Muscle of leg (tissue), 3 donors: ENCODE measurements at regions not wholly inside any gene's neighbourhood (a gene's known extent, or its start where the extent isn't known, plus 50 kb on each side); places are given as distances from the start of the nearest gene placed in this dataset.

Experiments
- DNase-seq: peaks from one replicate; pipeline ENCODE4 v3.0.0; 2013
- H3K27ac ChIP-seq: one replicate; pipeline ENCODE4 v1.5.1; 2013; ENCODE audit warnings: mild to moderate bottlenecking, low read length, control low read depth
- H3K27me3 ChIP-seq: one replicate; pipeline ENCODE4 v1.6.1; 2013; ENCODE audit warnings: low read length; ENCODE audit not compliant: control insufficient read depth, insufficient read depth
- H3K36me3 ChIP-seq: one replicate; pipeline ENCODE4 v1.6.1; 2013; ENCODE audit warnings: low read length; ENCODE audit not compliant: control insufficient read depth, insufficient read depth
- H3K4me1 ChIP-seq: one replicate; pipeline ENCODE4 v1.6.1; 2013; ENCODE audit warnings: low read length; ENCODE audit not compliant: control insufficient read depth, insufficient read depth
- H3K4me3 ChIP-seq: one replicate; pipeline ENCODE4 v1.5.1; 2013; ENCODE audit warnings: low read length, control low read depth
- H3K9me3 ChIP-seq: replicated peaks from 2 replicates; pipeline ENCODE4 v1.6.1; 2013; ENCODE audit warnings: low read depth, low read length; ENCODE audit not compliant: control insufficient read depth
- WGBS: methylation state at CpG from one replicate; pipeline ENCODE4 v1.1.5; 2013; ENCODE audit warnings: missing lambda C conversion rate; ENCODE audit not compliant: insufficient coverage; 5-methylcytosine and 5-hydroxymethylcytosine counted together

DNA sequence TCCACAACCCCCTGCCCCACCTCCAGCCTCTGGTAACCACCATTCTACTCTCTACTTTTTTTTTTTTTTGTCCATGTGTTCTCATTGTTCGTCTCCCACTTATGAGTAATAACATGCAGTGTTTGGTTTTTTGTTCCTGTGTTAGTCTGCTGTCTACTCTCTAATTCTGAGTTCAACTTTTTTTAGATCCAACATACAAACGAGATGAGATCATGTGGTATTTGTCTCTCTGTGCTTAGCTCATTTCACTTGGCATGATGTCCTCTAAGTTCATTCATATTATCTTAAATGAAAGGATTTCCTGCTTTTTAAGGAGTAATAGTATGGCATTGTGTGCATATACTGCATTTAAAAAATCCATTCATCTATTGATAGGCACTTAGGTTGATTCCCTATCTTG lies 130.9 kb downstream of the NMUR2 start:
- DNase-seq, result peak; percentile 79
- Histone ChIP-seq H3K27ac (no peak overlapping the region), H3K9me3 (no peaks in the 10 kb centered on the region), H3K36me3 (no peaks in the 10 kb centered on the region), H3K4me3 (no peak overlapping the region), H3K27me3 (no peaks in the 10 kb centered on the region), H3K4me1 (no peaks in the 10 kb centered on the region)
- no CpG with 5 or more reads among the region's 2 CpGs for WGBS

DNA sequence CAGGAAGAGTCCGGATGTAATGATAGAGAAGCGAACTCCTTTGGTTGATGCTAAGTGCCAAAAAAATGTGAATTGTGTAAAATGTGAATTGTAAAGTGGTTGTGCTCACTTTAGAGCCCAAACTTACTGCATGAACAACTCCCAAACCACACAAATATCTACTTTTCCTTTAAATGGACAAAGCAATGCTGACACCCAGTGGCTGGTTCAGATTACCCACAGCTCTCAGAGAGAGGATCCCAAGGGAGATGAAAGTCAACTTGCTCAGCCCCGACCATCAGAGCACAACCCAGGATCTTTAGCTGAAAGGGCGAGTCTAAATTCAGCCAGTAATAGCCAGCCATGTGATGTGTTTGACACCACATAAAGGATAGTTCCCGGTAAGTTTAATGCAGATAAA lies 133.7 kb downstream of the NMUR2 start:
- Histone ChIP-seq H3K4me1 (no peaks in the 10 kb centered on the region), H3K27ac (no peak overlapping the region), H3K9me3 (no peaks in the 10 kb centered on the region), H3K36me3 (no peaks in the 10 kb centered on the region), H3K4me3 (no peak overlapping the region), H3K27me3 (no peaks in the 10 kb centered on the region)
- 52% methylated on average over 4 of the region's 5 CpGs for WGBS
- DNase-seq, result peak; percentile 21

DNA sequence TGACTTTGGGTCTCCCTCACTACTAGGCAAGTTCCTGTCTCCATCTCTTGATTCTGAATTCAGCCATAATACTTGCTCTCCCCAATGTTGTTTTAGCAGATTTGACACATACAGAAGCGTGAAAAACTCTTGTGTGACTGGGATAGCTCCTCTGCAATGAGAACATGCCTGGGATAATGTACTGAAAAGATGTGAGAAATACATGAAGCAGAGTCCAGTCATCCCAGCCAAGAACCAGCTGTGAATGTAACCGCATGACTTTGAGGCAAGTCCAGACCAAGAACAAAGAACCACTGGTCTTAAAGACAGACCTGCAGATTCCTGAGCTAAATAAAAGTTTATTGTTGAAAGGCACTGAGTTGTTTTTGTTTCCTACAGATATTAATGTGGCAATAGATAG lies 135.0 kb downstream of the NMUR2 start:
- no peak overlapping the region for H3K4me3 ChIP-seq
- no peaks in the 10 kb centered on the region for H3K36me3 ChIP-seq
- no peak overlapping the region for H3K27ac ChIP-seq
- 40% methylated on average over 1 of the region's 2 CpGs for WGBS
- no peaks in the 10 kb centered on the region for H3K4me1 ChIP-seq
- DNase-seq, result peak; percentile 13
- no peaks in the 10 kb centered on the region for H3K27me3 ChIP-seq
- no peaks in the 10 kb centered on the region for H3K9me3 ChIP-seq

DNA sequence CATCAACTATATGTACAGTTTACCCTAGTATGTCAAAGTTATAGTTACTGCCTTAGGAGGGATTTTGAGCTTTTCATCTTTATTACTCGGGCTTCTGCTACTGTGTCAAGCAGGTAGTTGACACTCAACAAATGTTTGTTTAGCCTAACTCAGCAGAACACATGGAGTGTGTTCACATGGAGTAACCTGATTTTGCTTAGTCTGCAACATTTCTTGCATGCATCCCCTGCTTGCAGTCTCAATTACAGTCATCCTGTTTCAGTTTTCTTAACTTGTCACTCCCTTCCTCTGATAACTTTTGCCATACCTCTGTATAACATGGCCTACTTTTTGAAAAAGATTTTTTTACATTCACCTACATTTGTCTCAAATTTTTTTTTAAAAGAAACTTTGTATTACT lies 135.5 kb downstream of the NMUR2 start:
- Histone ChIP-seq H3K27me3 (no peaks in the 10 kb centered on the region), H3K4me3 (no peak overlapping the region), H3K36me3 (no peaks in the 10 kb centered on the region), H3K27ac (no peak overlapping the region), H3K4me1 (no peaks in the 10 kb centered on the region), H3K9me3 (no peaks in the 10 kb centered on the region)
- no peak for DNase-seq
- WGBS, result no CpG with 5 or more reads among the region's 1 CpG

DNA sequence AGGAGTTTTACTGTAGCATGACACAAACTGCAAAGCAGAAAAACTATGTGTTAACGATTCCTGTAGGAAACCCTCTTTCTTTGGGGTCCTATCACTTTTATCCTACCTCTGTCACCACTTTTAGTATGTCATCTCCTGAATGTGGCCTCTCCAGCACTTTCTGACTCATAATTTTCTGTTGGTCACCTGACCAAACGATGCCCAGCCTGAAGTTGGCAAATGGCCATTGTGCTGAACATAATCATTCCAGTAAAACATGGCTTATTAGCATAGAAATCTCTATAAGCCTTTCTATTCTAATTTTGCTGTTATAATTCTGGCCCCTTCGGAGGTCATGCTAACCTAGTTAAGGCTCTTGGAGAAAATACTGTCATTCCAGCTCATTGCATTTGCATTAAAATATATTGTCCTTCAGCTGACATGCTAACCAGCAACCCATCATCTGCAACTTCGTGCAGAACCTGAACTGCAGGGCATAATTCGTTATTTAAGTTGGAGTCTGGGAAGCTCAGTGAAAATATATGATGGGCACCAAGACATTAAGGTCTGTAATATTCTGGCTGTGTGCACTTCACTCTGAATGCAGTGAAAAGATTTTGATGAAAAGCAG lies 140.3 kb downstream of the NMUR2 start:
- H3K4me1 ChIP-seq, result no peaks in the 10 kb centered on the region
- no peaks in the 10 kb centered on the region for H3K36me3 ChIP-seq
- DNase-seq, result no peak
- H3K27ac ChIP-seq, result no peak overlapping the region
- 34% methylated on average over 2 of the region's 5 CpGs for WGBS
- H3K4me3 ChIP-seq, result no peak overlapping the region
- no peaks in the 10 kb centered on the region for H3K9me3 ChIP-seq
- no peaks in the 10 kb centered on the region for H3K27me3 ChIP-seq

DNA sequence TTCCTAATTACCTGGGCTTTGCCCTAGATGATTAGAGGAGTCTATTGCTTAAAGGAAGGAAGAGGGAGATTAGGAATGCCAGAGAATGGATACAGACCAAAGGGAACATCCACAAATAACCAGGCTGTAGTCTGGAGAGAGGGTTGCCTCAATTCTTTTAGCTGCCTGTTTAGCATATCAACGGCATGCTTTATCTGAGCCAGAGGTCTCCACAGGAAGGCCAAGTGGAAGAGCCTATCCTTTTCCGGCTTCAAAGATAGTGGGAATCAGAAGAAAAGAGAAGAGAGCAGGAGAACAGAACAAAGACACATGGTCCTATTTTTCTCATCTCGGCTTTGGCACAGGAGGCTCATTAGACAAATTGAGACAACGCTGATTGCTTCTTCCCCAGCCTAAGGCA lies 142.4 kb downstream of the NMUR2 start:
- no peaks in the 10 kb centered on the region for H3K9me3 ChIP-seq
- H3K36me3 ChIP-seq, result no peaks in the 10 kb centered on the region
- DNase-seq, result no peak
- no peak overlapping the region for H3K27ac ChIP-seq
- no peak overlapping the region for H3K4me3 ChIP-seq
- no peaks in the 10 kb centered on the region for H3K27me3 ChIP-seq
- 48% methylated on average over 4 of the region's 4 CpGs for WGBS
- H3K4me1 ChIP-seq, result no peaks in the 10 kb centered on the region

DNA sequence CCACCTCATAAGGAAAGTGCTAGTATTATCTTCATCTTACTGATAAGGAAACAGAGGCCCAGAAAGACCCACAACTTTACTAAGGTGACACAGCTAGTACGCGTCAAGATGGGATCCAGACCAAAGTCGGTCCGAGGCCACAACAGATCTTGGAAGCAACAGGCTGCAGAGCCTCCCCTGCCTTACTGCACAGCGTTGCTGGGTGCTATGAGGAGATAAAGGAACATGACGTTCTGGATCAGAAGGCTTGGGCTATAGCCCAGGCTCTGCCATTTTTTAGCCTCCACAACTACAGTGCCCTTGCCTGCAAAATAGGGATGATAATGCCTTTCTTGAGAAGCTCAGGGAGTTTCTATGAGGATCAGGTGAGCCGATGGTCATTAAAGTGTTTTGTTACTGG lies 144.1 kb downstream of the NMUR2 start:
- WGBS, result 79% methylated on average over 3 of the region's 7 CpGs
- no peak for DNase-seq
- Histone ChIP-seq H3K36me3 (no peaks in the 10 kb centered on the region), H3K4me3 (no peak overlapping the region), H3K27ac (no peak overlapping the region), H3K9me3 (no peaks in the 10 kb centered on the region), H3K27me3 (no peaks in the 10 kb centered on the region), H3K4me1 (no peaks in the 10 kb centered on the region)

DNA sequence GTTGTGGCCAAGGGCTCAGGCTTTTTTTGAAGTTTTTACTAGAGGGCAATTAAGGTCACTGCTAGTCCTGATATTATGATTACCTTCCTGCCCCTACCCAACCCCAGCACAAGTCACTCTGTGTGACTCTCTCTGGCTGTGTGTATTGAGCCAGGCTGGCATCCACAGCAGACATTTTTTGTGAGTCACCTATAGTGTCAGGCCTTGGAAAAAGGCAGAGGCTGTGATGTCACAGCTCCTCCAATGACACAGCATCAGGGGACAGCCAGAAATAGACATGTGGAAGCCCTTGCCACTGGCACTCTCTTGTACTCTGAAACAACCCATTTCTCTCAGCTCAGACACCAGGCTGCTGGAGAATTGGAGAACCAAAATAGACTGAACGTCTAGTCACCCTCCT lies 145.4 kb downstream of the NMUR2 start:
- Histone ChIP-seq H3K27me3 (no peaks in the 10 kb centered on the region), H3K4me1 (no peaks in the 10 kb centered on the region), H3K27ac (no peak overlapping the region), H3K9me3 (no peaks in the 10 kb centered on the region), H3K36me3 (no peaks in the 10 kb centered on the region), H3K4me3 (no peak overlapping the region)
- no CpG with 5 or more reads among the region's 1 CpG for WGBS
- DNase-seq, result no peak

DNA sequence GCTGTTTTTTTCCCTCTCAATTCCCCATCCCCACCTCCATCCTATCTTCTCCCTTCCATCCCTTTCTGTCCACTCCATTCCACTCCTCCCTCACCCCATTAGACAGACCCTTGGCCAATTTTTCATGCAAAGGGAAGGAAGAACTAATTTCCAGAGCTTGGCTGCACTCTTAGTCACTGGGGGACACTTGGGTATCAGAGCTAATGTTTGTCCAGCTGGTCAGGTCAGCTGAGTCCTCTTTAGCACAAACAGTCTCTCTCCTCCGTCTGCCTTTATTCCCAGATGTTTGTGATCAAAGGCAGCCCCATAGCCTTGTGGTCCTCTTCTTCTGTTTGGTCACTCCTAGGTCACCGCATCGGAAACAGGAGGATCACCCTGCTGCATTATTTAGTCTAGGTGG lies 148.5 kb downstream of the NMUR2 start:
- Histone ChIP-seq H3K4me1 (no peaks in the 10 kb centered on the region), H3K4me3 (no peak overlapping the region), H3K36me3 (no peaks in the 10 kb centered on the region), H3K27ac (no peak overlapping the region), H3K9me3 (no peaks in the 10 kb centered on the region), H3K27me3 (no peaks in the 10 kb centered on the region)
- WGBS, result no CpG with 5 or more reads among the region's 3 CpGs
- DNase-seq, result peak; percentile 29

DNA sequence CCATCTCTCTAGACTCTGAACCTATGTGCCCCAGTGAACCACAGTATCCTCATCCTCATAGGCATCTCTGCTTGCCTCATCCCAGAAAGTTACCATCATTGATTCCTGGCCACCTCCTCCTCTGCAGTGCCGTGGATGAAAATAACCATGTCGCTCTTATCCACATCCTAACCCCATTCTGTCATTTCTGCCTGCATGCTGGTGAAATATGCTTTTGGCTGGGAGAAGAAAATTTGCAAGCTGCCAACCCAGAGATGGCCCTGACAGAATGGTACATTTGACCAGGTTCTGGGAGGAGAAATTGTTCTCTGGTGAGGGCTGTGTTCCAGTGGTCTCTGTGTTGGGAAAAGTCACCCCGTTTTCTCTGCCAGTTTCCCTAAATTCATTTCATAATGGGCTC lies 149.7 kb downstream of the NMUR2 start:
- Histone ChIP-seq H3K9me3 (no peaks in the 10 kb centered on the region), H3K36me3 (no peaks in the 10 kb centered on the region), H3K4me3 (no peak overlapping the region), H3K27ac (no peak overlapping the region), H3K4me1 (no peaks in the 10 kb centered on the region), H3K27me3 (no peaks in the 10 kb centered on the region)
- no peak for DNase-seq
- no CpG with 5 or more reads among the region's 3 CpGs for WGBS

DNA sequence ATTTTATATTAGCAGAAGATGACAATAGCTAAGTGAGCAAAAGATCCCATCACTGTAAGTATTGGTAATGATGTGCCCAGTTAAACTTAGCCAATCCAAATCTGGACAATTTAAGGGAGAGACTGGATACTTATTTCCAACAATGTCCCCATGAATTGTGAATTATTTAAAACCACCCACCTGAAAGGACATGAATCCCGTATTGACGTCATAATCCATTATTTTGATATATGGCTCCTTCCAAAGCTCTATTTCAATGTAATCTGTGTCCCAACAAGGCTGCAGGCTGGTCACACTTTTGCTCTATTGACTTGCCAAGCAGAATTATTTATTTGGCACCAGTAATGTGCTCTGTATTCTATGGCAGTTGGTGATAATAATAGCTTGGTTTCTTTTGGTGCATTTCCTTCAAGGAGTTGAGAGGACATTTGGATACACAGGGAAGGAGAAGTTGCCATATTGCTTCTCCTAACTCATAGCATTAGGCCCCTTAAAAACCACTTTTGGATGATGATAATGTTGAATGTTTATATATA lies 157.2 kb downstream of the NMUR2 start:
- WGBS, result 100% methylated on average over 1 of the region's 2 CpGs
- Histone ChIP-seq H3K36me3 (no peaks in the 10 kb centered on the region), H3K9me3 (no peaks in the 10 kb centered on the region), H3K27ac (no peak overlapping the region), H3K4me3 (no peak overlapping the region), H3K27me3 (no peaks in the 10 kb centered on the region), H3K4me1 (no peaks in the 10 kb centered on the region)
- DNase-seq, result no peak
